HL-60 (cell line): ENCODE measurements at regions not wholly inside any gene's neighbourhood (a gene's known extent, or its start where the extent isn't known, plus 50 kb on each side); places are given as distances from the start of the nearest gene placed in this dataset.

Source experiments
- CTCF ChIP-seq: IDR thresholded peaks from one replicate; pipeline ENCODE4 v1.5.1; 2011; ENCODE audit warnings: low read length, control low read depth, inconsistent platforms; ENCODE audit not compliant: insufficient read depth
- GABPA ChIP-seq: IDR thresholded peaks from 2 replicates; pipeline ENCODE4 v1.6.1; 2012; ENCODE audit warnings: low read depth

DNA sequence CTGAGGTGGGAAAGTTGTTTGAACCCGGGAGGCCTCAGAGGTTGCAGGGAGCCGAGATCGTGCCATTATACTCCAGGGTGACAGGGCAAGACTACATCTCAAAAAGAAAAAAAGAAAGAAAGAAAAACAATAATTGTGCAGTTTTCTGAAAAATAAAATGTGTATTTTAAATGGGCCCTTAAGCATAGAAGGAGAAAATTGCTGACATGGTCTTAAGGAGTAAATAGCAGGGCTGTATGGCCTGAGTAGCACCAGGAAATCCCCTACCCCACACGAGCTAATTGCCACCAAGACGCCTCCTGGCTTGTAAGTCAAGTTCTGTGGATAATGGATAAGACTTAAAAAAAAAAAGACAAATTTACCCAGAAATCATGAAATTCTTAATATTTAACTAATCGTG is 271.4 kb upstream of the NCKAP5 start:
- TF ChIP-seq CTCF (no peak), GABPA (no peak)
